SU-DHL-6 (cell line): ENCODE measurements at regions not wholly inside any gene's neighbourhood (a gene's known extent, or its start where the extent isn't known, plus 50 kb on each side); places are given as distances from the start of the nearest gene placed in this dataset.
"Not testable (repeated sequence)": the region's sequence is repeated elsewhere in the genome, so short reads cannot be mapped to it uniquely, and the experiment has no call there.

Experiments used
- H2AFZ ChIP-seq: fragments of 200-600 bp; sonication (generic); 2 replicates; pipeline ENCODE4 v1.6.1; 2014; ENCODE audit warnings: low read depth, mild to moderate bottlenecking, moderate library complexity, mixed read lengths, antibody characterized with exemption, low read length; ENCODE audit not compliant: severe bottlenecking
- H3F3A ChIP-seq: fragments of 200-600 bp; shearing (Covaris generic); 2 replicates; pipeline ENCODE4 v1.6.0; 2016; ENCODE audit warnings: antibody characterized with exemption, mild to moderate bottlenecking; ENCODE audit not compliant: insufficient read depth
- H3K27ac ChIP-seq: fragments of 200-600 bp; sonication (generic); 2 replicates; pipeline ENCODE4 v1.5.1; 2016; ENCODE audit warnings: low read depth, mild to moderate bottlenecking, low read length, moderate library complexity, mixed read lengths
- H3K27me3 ChIP-seq: fragments of 200-600 bp; sonication (generic), shearing (Covaris generic); 2 replicates; pipeline ENCODE4 v1.6.0; 2014; ENCODE audit warnings: mild to moderate bottlenecking, low read length
- H3K36me3 ChIP-seq: fragments of 200-600 bp; sonication (generic); 2 replicates; pipeline ENCODE4 v1.6.1; 2014; ENCODE audit warnings: mild to moderate bottlenecking, low read length, mixed read lengths
- H3K4me2 ChIP-seq: fragments of 300-600, 200-600 bp; shearing (Covaris generic), sonication (generic); 2 replicates; pipeline ENCODE4 v1.6.0; 2014; ENCODE audit warnings: low read length, low read depth, mild to moderate bottlenecking; ENCODE audit not compliant: poor library complexity, severe bottlenecking
- H3K4me3 ChIP-seq: fragments of 200-600 bp; sonication (generic); 2 replicates; pipeline ENCODE4 v1.5.1; 2014; ENCODE audit warnings: antibody characterized with exemption, low read length, mild to moderate bottlenecking, mixed read lengths; ENCODE audit not compliant: insufficient read depth, poor library complexity, severe bottlenecking
- H3K79me2 ChIP-seq: fragments of 200-600 bp; sonication (generic); 2 replicates; pipeline ENCODE4 v1.6.1; 2014; ENCODE audit warnings: mild to moderate bottlenecking, low read length, moderate library complexity; ENCODE audit not compliant: insufficient read depth
- H3K9ac ChIP-seq: fragments of 200-600 bp; sonication (generic); 2 replicates; pipeline ENCODE4 v1.7.0; 2014; ENCODE audit warnings: mild to moderate bottlenecking, low read length
- H3K9me2 ChIP-seq: fragments of 200-600 bp; sonication (generic); replicated peaks from 2 replicates; pipeline ENCODE4 v1.6.1; 2014; ENCODE audit warnings: low read length; ENCODE audit not compliant: insufficient read depth
- H3K9me3 ChIP-seq: fragments of 200-600 bp; sonication (generic); 2 replicates; pipeline ENCODE4 v1.6.1; 2014; ENCODE audit warnings: low read length, mixed read lengths; ENCODE audit not compliant: insufficient read depth
- H4K20me1 ChIP-seq: fragments of 200-600 bp; sonication (generic); 2 replicates; pipeline ENCODE4 v1.6.1; 2014; ENCODE audit warnings: low read depth, mild to moderate bottlenecking, antibody characterized with exemption, low read length, moderate library complexity, mixed read lengths
- CTCF ChIP-seq: fragments of 200-600 bp; sonication (generic); IDR thresholded peaks from one replicate; pipeline ENCODE4 v1.5.1; 2017; ENCODE audit warnings: antibody characterized with exemption, mild to moderate bottlenecking, low read length, moderate library complexity; ENCODE audit not compliant: insufficient read depth, poor library complexity, severe bottlenecking
- EZH2phosphoT487 ChIP-seq: fragments of 200-600 bp; sonication (generic), shearing (Covaris generic); conservative IDR thresholded peaks from 2 replicates; pipeline ENCODE4 v1.6.1; 2018; ENCODE audit warnings: mild to moderate bottlenecking, antibody characterized with exemption, low read length, moderate library complexity, mixed read lengths

- Histone ChIP-seq H3K9me3 (no peaks in the 10 kb centered on the region), H3K27me3 (no peaks in the 10 kb centered on the region), H3F3A (no peaks in the 10 kb centered on the region), H3K4me2 (no peak overlapping the region), H4K20me1 (no peaks in the 10 kb centered on the region), H3K79me2 (no peaks in the 10 kb centered on the region), H3K9me2 (no peaks in the 10 kb centered on the region), H3K4me3 (no peak overlapping the region), H2AFZ (no peak overlapping the region), H3K36me3 (no peaks in the 10 kb centered on the region), H3K27ac (no peak overlapping the region), H3K9ac (no peak overlapping the region)
- no peak for TF ChIP-seq CTCF
- no peak for TF ChIP-seq EZH2phosphoT487
These were observed 340.6 kb upstream of the SASH1 start for GRCh38 chr6:148001844-148002642.

- no peak overlapping the region for H3K27ac ChIP-seq
- H3K9me3 ChIP-seq = no peaks in the 10 kb centered on the region
- H3F3A ChIP-seq = no peaks in the 10 kb centered on the region
- no peak overlapping the region for H3K4me3 ChIP-seq
- TF ChIP-seq EZH2phosphoT487 (no peak), CTCF (no peak)
- H2AFZ ChIP-seq = no peak overlapping the region
- H3K27me3 ChIP-seq = no peaks in the 10 kb centered on the region
- H3K9me2 ChIP-seq = no peaks in the 10 kb centered on the region
- no peaks in the 10 kb centered on the region for H3K36me3 ChIP-seq
- no peaks in the 10 kb centered on the region for H3K79me2 ChIP-seq
- H3K9ac ChIP-seq = no peak overlapping the region
- no peaks in the 10 kb centered on the region for H4K20me1 ChIP-seq
- H3K4me2 ChIP-seq = no peak overlapping the region
These were observed 338.0 kb upstream of the SASH1 start for GRCh38 chr6:148004651-148005050.

- Histone ChIP-seq H3K27me3 (no peaks in the 10 kb centered on the region), H3K4me2 (no peak overlapping the region), H3K9me2 (no peaks in the 10 kb centered on the region), H2AFZ (no peak overlapping the region), H4K20me1 (no peaks in the 10 kb centered on the region), H3K36me3 (no peaks in the 10 kb centered on the region), H3K79me2 (no peaks in the 10 kb centered on the region), H3K9ac (no peak overlapping the region), H3F3A (no peaks in the 10 kb centered on the region), H3K9me3 (no peaks in the 10 kb centered on the region), H3K4me3 (no peak overlapping the region), H3K27ac (no peak overlapping the region)
- TF ChIP-seq CTCF = no peak
- TF ChIP-seq EZH2phosphoT487 = no peak
These were observed 336.8 kb upstream of the SASH1 start for GRCh38 chr6:148005806-148006205.

- peaks cover 15% of the 10 kb centered on the region for H3K9me3 ChIP-seq
- H4K20me1 ChIP-seq, H3K9me2 ChIP-seq, H3K4me3 ChIP-seq, H3K79me2 ChIP-seq, H2AFZ ChIP-seq, H3K36me3 ChIP-seq, H3K27me3 ChIP-seq, H3F3A ChIP-seq, H3K27ac ChIP-seq, H3K9ac ChIP-seq, H3K4me2 ChIP-seq: not testable (repeated sequence)
These were observed 332.1 kb upstream of the SASH1 start for GRCh38 chr6:148010516-148010915.
